DOHH2 (cell line): ENCODE measurements at regions not wholly inside any gene's neighbourhood (a gene's known extent, or its start where the extent isn't known, plus 50 kb on each side); places are given as distances from the start of the nearest gene placed in this dataset.

Experiments
- CTCF ChIP-seq: fragments of 200-600 bp; sonication (generic); IDR thresholded peaks from one replicate; pipeline ENCODE4 v1.5.1; 2014; ENCODE audit warnings: antibody characterized with exemption, mild to moderate bottlenecking, low read depth, low read length; ENCODE audit not compliant: poor library complexity, severe bottlenecking
- EZH2phosphoT487 ChIP-seq: fragments of 200-600 bp; sonication (generic); IDR thresholded peaks from 2 replicates; pipeline ENCODE4 v1.6.1; 2017; ENCODE audit warnings: borderline replicate concordance, mild to moderate bottlenecking, antibody characterized with exemption, low read length, moderate library complexity, mixed read lengths

GRCh38 chr6:103215847-103216246 lies 1643.9 kb downstream of the HACE1 start:
- TF ChIP-seq CTCF (no peak), EZH2phosphoT487 (no peak)
